HCT116 (cell line): ENCODE measurements at regions not wholly inside any gene's neighbourhood (a gene's known extent, or its start where the extent isn't known, plus 50 kb on each side); places are given as distances from the start of the nearest gene placed in this dataset.

Experiments
- ATAC-seq: fragments of 200-7000 bp; cut with Tn5 transposase; 2 replicates; pipeline ENCODE4 v1.9.1; 2020; ENCODE audit warnings: mild to moderate bottlenecking, moderate library complexity
- BruUV-seq: library from RNA; stranded (reverse); fragments of 400-500 nt; replicated peaks from 2 replicates; lab custom pipeline; 2021; lab: Mats Ljungman, UMichigan
- CTCF ChIA-PET: fragments of 300-600 bp; sonication (Branson Sonifier 250); formaldehyde crosslinking; loops from one replicate; lab custom pipeline; 2021; ENCODE audit warnings: antibody characterized with exemption; lab: Charles Lee
- POLR2A ChIA-PET: fragments of 300-600, 350-600 bp; sonication (Branson Sonifier 250); formaldehyde crosslinking; loops from one replicate; lab custom pipeline; 2021; ENCODE audit warnings: antibody characterized with exemption; lab: Charles Lee
- RAD21 ChIA-PET, 2 experiments: fragments of 300-600 bp; sonication (Branson Sonifier 250); formaldehyde crosslinking; loops; one replicate each; lab custom pipeline; 2023; ENCODE audit warnings: low total read pairs in 2 of 2; ENCODE audit not compliant: uncharacterized antibody in 2 of 2, unreplicated experiment in 2 of 2, low non-redundant PET in 1 of 2; lab: Charles Lee
- DNase-seq: peaks from one replicate; pipeline ENCODE4 v3.0.0-alpha.2; 2010; ENCODE audit warnings: low read depth, low spot score
- H2AFZ ChIP-seq: fragments of 200-600 bp; shearing (Covaris generic), sonication (generic); 2 replicates; pipeline ENCODE4 v1.6.1; 2017; ENCODE audit warnings: low read depth, mixed run types, mixed read lengths, antibody characterized with exemption, low read length; ENCODE audit not compliant: poor library complexity, severe bottlenecking
- H3K27ac ChIP-seq: 2 replicates; pipeline ENCODE4 v1.5.1; 2012; ENCODE audit warnings: low read depth, low read length
- H3K27me3 ChIP-seq: fragments of 200-600 bp; sonication (generic); 2 replicates; pipeline ENCODE4 v1.6.1; 2016; ENCODE audit warnings: mixed run types, low read length, mixed read lengths; ENCODE audit not compliant: insufficient read depth
- H3K36me3 ChIP-seq, 2 experiments: fragments of 200-500 bp in 1 of 2; fragments of 200-600 bp in 1 of 2; sonication (Bioruptor generic) in 1 of 2; sonication (generic) in 1 of 2; 2 replicates each; pipeline versions ENCODE4 v1.5.1 to v1.6.1; 2014 to 2016; ENCODE audit warnings: low read length in 2 of 2, inconsistent platforms in 1 of 2, mixed read lengths in 1 of 2, mixed run types in 1 of 2; ENCODE audit not compliant: insufficient read depth in 2 of 2, control insufficient read depth in 1 of 2
- H3K4me1 ChIP-seq, 2 experiments: fragments of 200-600 bp in 1 of 2; sonication (generic) in 1 of 2; 2 replicates each; pipeline versions ENCODE4 v1.5.1 to v1.6.1; 2012 to 2017; ENCODE audit warnings: low read length in 2 of 2, inconsistent platforms in 1 of 2, mild to moderate bottlenecking in 1 of 2, mixed read lengths in 1 of 2, mixed run types in 1 of 2, moderate library complexity in 1 of 2; ENCODE audit not compliant: insufficient read depth in 2 of 2, control insufficient read depth in 1 of 2
- H3K4me2 ChIP-seq: fragments of 200-600 bp; sonication (generic); 2 replicates; pipeline ENCODE4 v1.6.1; 2017; ENCODE audit warnings: mixed run types, low read length, mixed read lengths
- H3K4me3 ChIP-seq, 2 experiments: fragments of 200-600 bp in 1 of 2; sonication (generic) in 1 of 2; replicated peaks in 1 of 2; 2 replicates each; pipeline ENCODE4 v1.5.1; 2011 to 2016; ENCODE audit warnings: low read length in 2 of 2, control low read depth in 1 of 2, low read depth in 1 of 2, mild to moderate bottlenecking in 1 of 2, mixed read lengths in 1 of 2, mixed run types in 1 of 2
- H3K79me2 ChIP-seq: fragments of 200-600 bp; sonication (generic); 2 replicates; pipeline ENCODE4 v1.6.1; 2017; ENCODE audit warnings: mild to moderate bottlenecking, mixed run types, low read length, moderate library complexity, mixed read lengths; ENCODE audit not compliant: insufficient read depth
- H3K9ac ChIP-seq: fragments of 200-600 bp; sonication (generic); 2 replicates; pipeline ENCODE4 v1.6.1; 2016; ENCODE audit warnings: low read length, mixed read lengths
- H3K9me2 ChIP-seq: fragments of 200-600 bp; sonication (generic), shearing (Covaris generic); 2 replicates; pipeline ENCODE4 v1.6.1; 2017; ENCODE audit warnings: mixed run types, mild to moderate bottlenecking, moderate library complexity; ENCODE audit not compliant: insufficient read depth
- H3K9me3 ChIP-seq, 2 experiments: fragments of 200-500 bp in 1 of 2; fragments of 200-600 bp in 1 of 2; sonication (Bioruptor generic) in 1 of 2; sonication (generic) in 1 of 2; 2 replicates each; pipeline ENCODE4 v1.6.1; 2014 to 2017; ENCODE audit warnings: low read length in 2 of 2, mixed read lengths in 2 of 2, inconsistent platforms in 1 of 2, low read depth in 1 of 2, mild to moderate bottlenecking in 1 of 2, mixed run types in 1 of 2, moderate library complexity in 1 of 2; ENCODE audit not compliant: control insufficient read depth in 1 of 2, insufficient read depth in 1 of 2
- H4K20me1 ChIP-seq: fragments of 200-600 bp; sonication (generic), shearing (Covaris generic); 2 replicates; pipeline ENCODE4 v1.6.1; 2017; ENCODE audit warnings: mixed run types, mild to moderate bottlenecking, moderate library complexity; ENCODE audit not compliant: insufficient read depth
- CEBPB ChIP-seq: IDR thresholded peaks from 2 replicates; pipeline ENCODE4 v1.6.1; 2012; ENCODE audit warnings: low read depth
- EGR1 ChIP-seq: IDR thresholded peaks from 2 replicates; pipeline ENCODE4 v1.6.1; 2012; ENCODE audit warnings: low read depth
- ELF1 ChIP-seq: IDR thresholded peaks from 2 replicates; pipeline ENCODE4 v1.6.1; 2012; ENCODE audit warnings: low read depth, borderline replicate concordance
- EZH2phosphoT487 ChIP-seq: fragments of 200-600 bp; IDR thresholded peaks from 2 replicates; pipeline ENCODE4 v1.6.1; 2018; ENCODE audit warnings: antibody characterized with exemption, borderline replicate concordance
- FOSL1 ChIP-seq: IDR thresholded peaks from 2 replicates; pipeline ENCODE4 v1.6.1; 2012; ENCODE audit warnings: low read depth
- JUND ChIP-seq: IDR thresholded peaks from 2 replicates; pipeline ENCODE4 v1.6.1; 2012
- POLR2A ChIP-seq: IDR thresholded peaks from 2 replicates; pipeline ENCODE4 v1.7.0; 2011; ENCODE audit warnings: borderline replicate concordance; ENCODE audit not compliant: insufficient read depth, insufficient read length; ENCODE audit errors: extremely low read depth
- POLR2AphosphoS5 ChIP-seq: IDR thresholded peaks from 2 replicates; pipeline ENCODE4 v1.6.1; 2011; ENCODE audit warnings: mild to moderate bottlenecking, low read depth, low read length, moderate library complexity
- REST ChIP-seq: IDR thresholded peaks from 2 replicates; pipeline ENCODE4 v1.6.1; 2012; ENCODE audit warnings: low read depth
- SIN3A ChIP-seq: IDR thresholded peaks from 2 replicates; pipeline ENCODE4 v1.6.1; 2012; ENCODE audit warnings: low read depth
- SRF ChIP-seq: IDR thresholded peaks from 2 replicates; pipeline ENCODE4 v1.6.1; 2012; ENCODE audit warnings: low read depth
- TCF7L2 ChIP-seq: IDR thresholded peaks from 2 replicates; pipeline ENCODE4 v1.7.0; 2011; ENCODE audit warnings: borderline replicate concordance, inconsistent platforms; ENCODE audit not compliant: insufficient read depth, insufficient read length; ENCODE audit errors: extremely low read depth
- YY1 ChIP-seq: IDR thresholded peaks from 2 replicates; pipeline ENCODE4 v1.6.1; 2011; ENCODE audit warnings: low read length, low read depth, moderate library complexity, mild to moderate bottlenecking; ENCODE audit not compliant: insufficient replicate concordance; ENCODE audit errors: extremely low read depth
- ZFX ChIP-seq: fragments of 450-650 bp; IDR thresholded peaks from 2 replicates; pipeline ENCODE4 v1.6.1; 2017
- ZNF274 ChIP-seq: fragments of 200-500 bp; sonication (Bioruptor generic); IDR thresholded peaks from 2 replicates; pipeline ENCODE4 v1.6.1; 2014; ENCODE audit warnings: mild to moderate bottlenecking, low read depth, low read length, inconsistent platforms
- intact Hi-C: fragments of 100-400 bp; cut with micrococcal nuclease; formaldehyde crosslinking; loops from 2 replicates; pipeline ENCODE4 v1.10.0; 2022
- TF ChIP-seq, protein P1 (sequence below): IDR thresholded peaks from 2 replicates; pipeline ENCODE4 v1.6.1; 2012
- TF ChIP-seq, protein P2 (sequence below): IDR thresholded peaks from 2 replicates; pipeline ENCODE4 v1.6.1; 2011; ENCODE audit warnings: mild to moderate bottlenecking, low read length, moderate library complexity; ENCODE audit not compliant: insufficient replicate concordance; ENCODE audit errors: extremely low read depth
- TF ChIP-seq, protein P3 (sequence below): IDR thresholded peaks from 2 replicates; pipeline ENCODE4 v1.6.1; 2012
- TF ChIP-seq, protein P4 (sequence below), 3 experiments: fragments of 200-600 bp in 1 of 3; sonication (generic) in 1 of 3; IDR thresholded peaks in 2 of 3; conservative IDR thresholded peaks in 1 of 3; 2 replicates each; pipeline ENCODE4 v1.5.1; 2012 to 2017; ENCODE audit warnings: low read depth in 2 of 3, low read length in 2 of 3, antibody characterized with exemption in 1 of 3, borderline replicate concordance in 1 of 3, control low read depth in 1 of 3, mild to moderate bottlenecking in 1 of 3, mixed read lengths in 1 of 3, mixed run types in 1 of 3, moderate library complexity in 1 of 3; ENCODE audit not compliant: insufficient read depth in 1 of 3

GRCh38 chr12:126038434-126038833, 973.2 kb downstream of the AACS start:
- ChIA-PET POLR2A (no interaction called here), RAD21 (no interaction called here), CTCF (no interaction called here)
- no peak for DNase-seq
- Histone ChIP-seq H3K9me3 (no peaks in the 10 kb centered on the region; a peak in 2 of 4 replicates), H3K27ac (no peak overlapping the region), H3K36me3 (no peaks in the 10 kb centered on the region), H3K4me2 (no peak overlapping the region), H2AFZ (no peak overlapping the region), H3K9me2 (no peaks in the 10 kb centered on the region), H3K4me1 (no peaks in the 10 kb centered on the region), H4K20me1 (no peaks in the 10 kb centered on the region), H3K4me3 (no peak overlapping the region), H3K9ac (no peak overlapping the region), H3K27me3 (no peaks in the 10 kb centered on the region), H3K79me2 (no peaks in the 10 kb centered on the region)
- TF ChIP-seq ELF1 (no peak), SRF (no peak), YY1 (no peak), ZNF274 (no peak), SIN3A (no peak), ZFX (no peak), CEBPB (no peak), JUND (no peak), REST (no peak), FOSL1 (no peak), TCF7L2 (no peak), POLR2AphosphoS5 (no peak), POLR2A (no peak), EGR1 (no peak), EZH2phosphoT487 (no peak)
- TF ChIP-seq, protein P1, sequence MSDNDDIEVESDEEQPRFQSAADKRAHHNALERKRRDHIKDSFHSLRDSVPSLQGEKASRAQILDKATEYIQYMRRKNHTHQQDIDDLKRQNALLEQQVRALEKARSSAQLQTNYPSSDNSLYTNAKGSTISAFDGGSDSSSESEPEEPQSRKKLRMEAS, result no peak
- TF ChIP-seq, protein P2, sequence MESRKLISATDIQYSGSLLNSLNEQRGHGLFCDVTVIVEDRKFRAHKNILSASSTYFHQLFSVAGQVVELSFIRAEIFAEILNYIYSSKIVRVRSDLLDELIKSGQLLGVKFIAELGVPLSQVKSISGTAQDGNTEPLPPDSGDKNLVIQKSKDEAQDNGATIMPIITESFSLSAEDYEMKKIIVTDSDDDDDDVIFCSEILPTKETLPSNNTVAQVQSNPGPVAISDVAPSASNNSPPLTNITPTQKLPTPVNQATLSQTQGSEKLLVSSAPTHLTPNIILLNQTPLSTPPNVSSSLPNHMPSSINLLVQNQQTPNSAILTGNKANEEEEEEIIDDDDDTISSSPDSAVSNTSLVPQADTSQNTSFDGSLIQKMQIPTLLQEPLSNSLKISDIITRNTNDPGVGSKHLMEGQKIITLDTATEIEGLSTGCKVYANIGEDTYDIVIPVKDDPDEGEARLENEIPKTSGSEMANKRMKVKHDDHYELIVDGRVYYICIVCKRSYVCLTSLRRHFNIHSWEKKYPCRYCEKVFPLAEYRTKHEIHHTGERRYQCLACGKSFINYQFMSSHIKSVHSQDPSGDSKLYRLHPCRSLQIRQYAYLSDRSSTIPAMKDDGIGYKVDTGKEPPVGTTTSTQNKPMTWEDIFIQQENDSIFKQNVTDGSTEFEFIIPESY, result no peak
- TF ChIP-seq, protein P3, sequence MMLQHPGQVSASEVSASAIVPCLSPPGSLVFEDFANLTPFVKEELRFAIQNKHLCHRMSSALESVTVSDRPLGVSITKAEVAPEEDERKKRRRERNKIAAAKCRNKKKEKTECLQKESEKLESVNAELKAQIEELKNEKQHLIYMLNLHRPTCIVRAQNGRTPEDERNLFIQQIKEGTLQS, result no peak
- TF ChIP-seq, protein P4, sequence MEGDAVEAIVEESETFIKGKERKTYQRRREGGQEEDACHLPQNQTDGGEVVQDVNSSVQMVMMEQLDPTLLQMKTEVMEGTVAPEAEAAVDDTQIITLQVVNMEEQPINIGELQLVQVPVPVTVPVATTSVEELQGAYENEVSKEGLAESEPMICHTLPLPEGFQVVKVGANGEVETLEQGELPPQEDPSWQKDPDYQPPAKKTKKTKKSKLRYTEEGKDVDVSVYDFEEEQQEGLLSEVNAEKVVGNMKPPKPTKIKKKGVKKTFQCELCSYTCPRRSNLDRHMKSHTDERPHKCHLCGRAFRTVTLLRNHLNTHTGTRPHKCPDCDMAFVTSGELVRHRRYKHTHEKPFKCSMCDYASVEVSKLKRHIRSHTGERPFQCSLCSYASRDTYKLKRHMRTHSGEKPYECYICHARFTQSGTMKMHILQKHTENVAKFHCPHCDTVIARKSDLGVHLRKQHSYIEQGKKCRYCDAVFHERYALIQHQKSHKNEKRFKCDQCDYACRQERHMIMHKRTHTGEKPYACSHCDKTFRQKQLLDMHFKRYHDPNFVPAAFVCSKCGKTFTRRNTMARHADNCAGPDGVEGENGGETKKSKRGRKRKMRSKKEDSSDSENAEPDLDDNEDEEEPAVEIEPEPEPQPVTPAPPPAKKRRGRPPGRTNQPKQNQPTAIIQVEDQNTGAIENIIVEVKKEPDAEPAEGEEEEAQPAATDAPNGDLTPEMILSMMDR (IDR thresholded peaks at IDR 0.05 in 2 of 3, conservative IDR thresholded peaks at IDR 0.05 in 1 of 3; ENCODE audit: borderline replicate concordance in 1 of 3, insufficient read depth in 1 of 3, low read depth in 2 of 3, low read length in 2 of 3), result no peak
- intact Hi-C loops, result no loop called here
- BruUV-seq, result no TSS peak
- ATAC-seq, result no peak
